ENCODE measurements at regions not wholly inside any gene's neighbourhood (a gene's known extent, or its start where the extent isn't known, plus 50 kb on each side); places are given as distances from the start of the nearest gene placed in this dataset.
"Not testable (repeated sequence)": the region's sequence is repeated elsewhere in the genome, so short reads cannot be mapped to it uniquely, and the experiment has no call there.

GRCh38 chr6:14412026-14412425 lies 294.5 kb downstream of the CD83 start:
- TF ChIP-seq EZH2 (IDR thresholded peaks at IDR 0.05; ENCODE audit: low read length, missing control alignments) (no peak), CTCF (conservative IDR thresholded peaks at IDR 0.05 in 1 of 2, IDR thresholded peaks at IDR 0.05 in 1 of 2; ENCODE audit: low read depth in 1 of 2, low read length in 2 of 2) (no peak)

GRCh38 chr6:14415452-14415851 lies 297.9 kb downstream of the CD83 start:
- TF ChIP-seq CTCF (conservative IDR thresholded peaks at IDR 0.05 in 1 of 2, IDR thresholded peaks at IDR 0.05 in 1 of 2; ENCODE audit: low read depth in 1 of 2, low read length in 2 of 2), result no peak
- no peak for TF ChIP-seq EZH2 (IDR thresholded peaks at IDR 0.05; ENCODE audit: low read length, missing control alignments)
- no peaks in the 10 kb centered on the region for H3K79me2 ChIP-seq (ENCODE audit: control insufficient read depth, insufficient read depth, low read length)
- no peaks in the 10 kb centered on the region for H3K9me3 ChIP-seq (ENCODE audit: control insufficient read depth, insufficient read depth, low read depth, low read length)
- H3K4me3 ChIP-seq (replicated peaks in 1 of 4; ENCODE audit: control extremely low read depth in 1 of 4, insufficient read depth in 1 of 4, low read depth in 3 of 4, low read length in 4 of 4), result no peak overlapping the region
- H2AFZ ChIP-seq (ENCODE audit: low read length), result no peak overlapping the region
- H3K27me3 ChIP-seq (ENCODE audit: control insufficient read depth, insufficient read depth, low read length), result no peaks in the 10 kb centered on the region
- no peak overlapping the region for H3K27ac ChIP-seq (ENCODE audit: insufficient read depth, low read length)
- H4K20me1 ChIP-seq (ENCODE audit: control insufficient read depth, extremely low read depth, insufficient read depth, low read length), result no peaks in the 10 kb centered on the region
- H3K4me2 ChIP-seq (ENCODE audit: extremely low read depth, insufficient read depth, low read length), result no peak overlapping the region
- H3K9ac ChIP-seq (ENCODE audit: insufficient read depth, low read length), result no peak overlapping the region
- DNase-seq (ENCODE audit: low read depth in 2 of 2), result no peak
- no peaks in the 10 kb centered on the region for H3K4me1 ChIP-seq (ENCODE audit: control insufficient read depth, extremely low read depth, insufficient read depth, low read length)
- no peaks in the 10 kb centered on the region for H3K36me3 ChIP-seq (ENCODE audit: control insufficient read depth, insufficient read depth, low read length)

More at GRCh38 chr6:14412026-14412425, 294.5 kb downstream of the CD83 start:
- Histone ChIP-seq H3K4me3 (replicated peaks in 1 of 4; ENCODE audit: control extremely low read depth in 1 of 4, insufficient read depth in 1 of 4, low read depth in 3 of 4, low read length in 4 of 4) (no peak overlapping the region), H3K36me3 (ENCODE audit: control insufficient read depth, insufficient read depth, low read length) (no peaks in the 10 kb centered on the region), H2AFZ (ENCODE audit: low read length) (no peak overlapping the region), H3K79me2 (ENCODE audit: control insufficient read depth, insufficient read depth, low read length) (no peaks in the 10 kb centered on the region), H3K4me2 (ENCODE audit: extremely low read depth, insufficient read depth, low read length) (no peak overlapping the region), H3K4me1 (ENCODE audit: control insufficient read depth, extremely low read depth, insufficient read depth, low read length) (no peaks in the 10 kb centered on the region), H3K27me3 (ENCODE audit: control insufficient read depth, insufficient read depth, low read length) (no peaks in the 10 kb centered on the region), H3K27ac (ENCODE audit: insufficient read depth, low read length) (no peak overlapping the region), H3K9me3 (ENCODE audit: control insufficient read depth, insufficient read depth, low read depth, low read length) (no peaks in the 10 kb centered on the region), H3K9ac (ENCODE audit: insufficient read depth, low read length) (no peak overlapping the region), H4K20me1 (ENCODE audit: control insufficient read depth, extremely low read depth, insufficient read depth, low read length) (no peaks in the 10 kb centered on the region)
- DNase-seq (ENCODE audit: low read depth in 2 of 2), result peak in 1 of 2 donors; percentile 30

- H3K27me3 ChIP-seq (ENCODE audit: control insufficient read depth, insufficient read depth, low read length), result no peaks in the 10 kb centered on the region
- no peak overlapping the region for H3K9ac ChIP-seq (ENCODE audit: insufficient read depth, low read length)
- no peaks in the 10 kb centered on the region for H4K20me1 ChIP-seq (ENCODE audit: control insufficient read depth, extremely low read depth, insufficient read depth, low read length)
- no peak overlapping the region for H3K4me3 ChIP-seq (replicated peaks in 1 of 4; ENCODE audit: control extremely low read depth in 1 of 4, insufficient read depth in 1 of 4, low read depth in 3 of 4, low read length in 4 of 4)
- TF ChIP-seq EZH2 (IDR thresholded peaks at IDR 0.05; ENCODE audit: low read length, missing control alignments) (no peak), CTCF (conservative IDR thresholded peaks at IDR 0.05 in 1 of 2, IDR thresholded peaks at IDR 0.05 in 1 of 2; ENCODE audit: low read depth in 1 of 2, low read length in 2 of 2) (no peak)
- no peak overlapping the region for H3K27ac ChIP-seq (ENCODE audit: insufficient read depth, low read length)
- no peaks in the 10 kb centered on the region for H3K4me1 ChIP-seq (ENCODE audit: control insufficient read depth, extremely low read depth, insufficient read depth, low read length)
- no peaks in the 10 kb centered on the region for H3K36me3 ChIP-seq (ENCODE audit: control insufficient read depth, insufficient read depth, low read length)
- no peak for DNase-seq (ENCODE audit: low read depth in 2 of 2)
- no peaks in the 10 kb centered on the region for H3K9me3 ChIP-seq (ENCODE audit: control insufficient read depth, insufficient read depth, low read depth, low read length)
- H3K79me2 ChIP-seq (ENCODE audit: control insufficient read depth, insufficient read depth, low read length), result no peaks in the 10 kb centered on the region
- H3K4me2 ChIP-seq (ENCODE audit: extremely low read depth, insufficient read depth, low read length), result no peak overlapping the region
- no peak overlapping the region for H2AFZ ChIP-seq (ENCODE audit: low read length)
These were observed 299.8 kb downstream of the CD83 start for GRCh38 chr6:14417377-14417776.

- not testable (repeated sequence) for H3K36me3 ChIP-seq (ENCODE audit: control insufficient read depth, insufficient read depth, low read length); DNase-seq (ENCODE audit: low read depth in 2 of 2)
These were observed 301.7 kb downstream of the CD83 start for GRCh38 chr6:14419224-14419623.

More at GRCh38 chr6:14419224-14419623, 301.7 kb downstream of the CD83 start:
- not testable (repeated sequence) for H3K27ac ChIP-seq (ENCODE audit: insufficient read depth, low read length); H3K9me3 ChIP-seq (ENCODE audit: control insufficient read depth, insufficient read depth, low read depth, low read length); H3K79me2 ChIP-seq (ENCODE audit: control insufficient read depth, insufficient read depth, low read length); H3K4me1 ChIP-seq (ENCODE audit: control insufficient read depth, extremely low read depth, insufficient read depth, low read length); H3K4me3 ChIP-seq (replicated peaks in 1 of 4; ENCODE audit: control extremely low read depth in 1 of 4, insufficient read depth in 1 of 4, low read depth in 3 of 4, low read length in 4 of 4); H3K9ac ChIP-seq (ENCODE audit: insufficient read depth, low read length); H3K4me2 ChIP-seq (ENCODE audit: extremely low read depth, insufficient read depth, low read length); H4K20me1 ChIP-seq (ENCODE audit: control insufficient read depth, extremely low read depth, insufficient read depth, low read length); H2AFZ ChIP-seq (ENCODE audit: low read length); H3K27me3 ChIP-seq (ENCODE audit: control insufficient read depth, insufficient read depth, low read length)
